GM18517 (cell line): ENCODE measurements at regions not wholly inside any gene's neighbourhood (a gene's known extent, or its start where the extent isn't known, plus 50 kb on each side); places are given as distances from the start of the nearest gene placed in this dataset.

ENCODE experiments used
- ATAC-seq: cut with Tn5 transposase; IDR thresholded peaks from one replicate; pipeline ENCODE4 v1.9.1; 2021; ENCODE audit warnings: mild to moderate bottlenecking, moderate library complexity; ENCODE audit not compliant: unreplicated experiment

DNA sequence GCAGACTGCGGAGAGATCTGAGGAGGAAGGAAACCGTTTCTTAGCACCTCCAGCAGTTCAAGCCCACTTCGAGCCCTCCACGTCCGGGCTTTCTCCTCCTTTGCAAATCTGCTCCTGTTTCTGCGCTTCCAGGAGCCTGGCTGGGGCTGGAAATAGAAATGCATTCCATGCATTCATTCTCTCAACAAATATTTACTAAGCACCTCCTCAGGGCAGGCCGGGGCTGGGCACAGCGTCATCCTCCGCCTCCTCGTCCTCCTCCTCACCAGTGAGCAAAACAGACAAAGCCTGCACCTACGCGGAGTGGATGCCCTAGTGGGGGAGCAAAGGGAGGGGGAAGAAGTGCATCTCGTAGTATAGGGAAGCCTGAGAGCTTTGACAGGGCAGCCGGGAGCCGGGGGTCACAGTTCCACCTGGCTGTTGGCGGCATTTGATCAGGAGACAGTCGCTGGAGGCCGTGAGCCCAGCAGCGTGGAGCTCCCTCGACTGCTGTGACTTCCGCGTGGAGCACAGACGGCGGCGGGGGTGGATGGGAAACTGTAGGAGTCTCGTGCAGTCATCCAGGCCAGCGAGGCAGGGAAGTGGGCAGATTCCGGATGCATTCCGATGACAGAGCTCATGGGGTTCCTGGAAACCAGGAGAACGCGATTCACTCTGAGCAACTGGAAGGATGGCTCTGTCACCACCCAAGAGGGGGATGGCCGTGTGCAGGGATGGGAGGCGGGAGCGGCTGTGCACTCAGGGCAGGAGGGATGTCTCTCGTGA is 93.5 kb downstream of the SIK1 start:
- ATAC-seq = no peak

GRCh38 chr21:43332861-43333297 is 94.1 kb downstream of the SIK1 start:
- ATAC-seq = no peak

DNA sequence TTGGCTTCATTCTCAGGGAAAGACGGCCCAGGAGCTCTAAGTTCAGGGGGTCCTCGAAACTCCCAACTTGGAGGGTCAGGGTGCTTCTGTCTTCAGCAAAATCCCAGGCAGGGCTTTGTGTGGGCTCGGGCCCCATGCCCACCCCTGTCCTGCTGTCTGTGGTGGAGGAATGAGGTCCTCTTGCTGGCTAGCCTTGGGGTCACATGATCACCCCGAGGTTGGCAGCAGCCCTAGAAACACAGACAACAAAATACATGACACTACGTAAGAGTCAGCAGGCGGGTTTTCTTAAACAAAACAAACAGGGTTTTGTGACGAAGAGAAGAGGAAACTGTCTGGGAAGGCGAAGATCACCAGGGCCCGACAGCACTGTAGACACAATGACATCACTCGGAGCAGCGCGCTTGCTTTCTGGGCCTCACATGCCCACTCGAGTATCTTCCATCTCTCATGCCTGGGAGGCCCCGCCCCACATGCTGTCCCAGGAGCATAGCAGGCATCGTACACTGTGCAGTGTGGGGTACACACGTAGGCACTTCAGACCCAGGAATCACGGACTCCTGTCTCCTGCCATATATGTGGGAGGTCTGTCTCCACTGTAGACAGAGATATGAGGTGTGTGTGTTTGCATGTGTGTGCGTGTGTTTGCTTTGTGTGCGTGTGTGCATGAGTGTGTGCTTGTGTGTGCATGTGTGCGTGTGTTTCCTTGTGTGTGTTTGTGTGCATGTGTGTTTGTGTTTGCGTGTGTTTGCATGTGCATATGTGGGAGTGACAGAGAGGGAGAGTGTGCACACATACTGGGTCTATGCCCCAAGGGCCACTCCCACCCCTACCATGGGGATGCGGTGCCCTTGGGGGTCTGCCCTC is 94.7 kb downstream of the SIK1 start:
- no peak for ATAC-seq

- ATAC-seq = no peak
These were observed 95.6 kb downstream of the SIK1 start for GRCh38 chr21:43331111-43331961.

- no peak for ATAC-seq
These were observed 96.5 kb downstream of the SIK1 start for GRCh38 chr21:43330306-43330881.

- no peak for ATAC-seq
These were observed 97.1 kb downstream of the SIK1 start for GRCh38 chr21:43329711-43330269.

GRCh38 chr21:43328958-43329691 is 97.8 kb downstream of the SIK1 start:
- no peak for ATAC-seq

GRCh38 chr21:43328185-43328957 is 98.6 kb downstream of the SIK1 start:
- ATAC-seq = no peak

GRCh38 chr21:43325968-43326715 is 100.8 kb downstream of the SIK1 start:
- no peak for ATAC-seq

DNA sequence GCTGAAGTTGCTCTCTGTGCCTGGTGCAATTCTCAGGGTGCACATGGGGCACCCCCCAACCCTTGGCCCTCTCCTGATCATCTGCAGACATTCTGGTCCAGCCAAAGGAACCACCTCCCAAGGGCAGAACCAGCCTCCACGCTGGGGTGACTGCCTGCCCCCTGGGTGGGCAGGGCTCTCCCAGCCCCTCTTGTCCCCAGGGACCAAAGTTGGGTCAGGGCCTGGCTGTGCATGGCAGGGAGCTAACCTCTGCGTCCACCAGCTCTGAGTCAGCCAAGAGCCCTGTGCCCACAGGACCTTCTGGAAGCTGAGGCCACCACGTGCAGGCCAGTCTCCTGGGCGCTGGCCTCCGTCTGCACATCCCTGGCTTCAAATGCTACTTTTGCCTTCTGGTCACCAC is 101.9 kb downstream of the SIK1 start:
- no peak for ATAC-seq

- no peak for ATAC-seq
These were observed 102.3 kb downstream of the SIK1 start for GRCh38 chr21:43324596-43324995.

DNA sequence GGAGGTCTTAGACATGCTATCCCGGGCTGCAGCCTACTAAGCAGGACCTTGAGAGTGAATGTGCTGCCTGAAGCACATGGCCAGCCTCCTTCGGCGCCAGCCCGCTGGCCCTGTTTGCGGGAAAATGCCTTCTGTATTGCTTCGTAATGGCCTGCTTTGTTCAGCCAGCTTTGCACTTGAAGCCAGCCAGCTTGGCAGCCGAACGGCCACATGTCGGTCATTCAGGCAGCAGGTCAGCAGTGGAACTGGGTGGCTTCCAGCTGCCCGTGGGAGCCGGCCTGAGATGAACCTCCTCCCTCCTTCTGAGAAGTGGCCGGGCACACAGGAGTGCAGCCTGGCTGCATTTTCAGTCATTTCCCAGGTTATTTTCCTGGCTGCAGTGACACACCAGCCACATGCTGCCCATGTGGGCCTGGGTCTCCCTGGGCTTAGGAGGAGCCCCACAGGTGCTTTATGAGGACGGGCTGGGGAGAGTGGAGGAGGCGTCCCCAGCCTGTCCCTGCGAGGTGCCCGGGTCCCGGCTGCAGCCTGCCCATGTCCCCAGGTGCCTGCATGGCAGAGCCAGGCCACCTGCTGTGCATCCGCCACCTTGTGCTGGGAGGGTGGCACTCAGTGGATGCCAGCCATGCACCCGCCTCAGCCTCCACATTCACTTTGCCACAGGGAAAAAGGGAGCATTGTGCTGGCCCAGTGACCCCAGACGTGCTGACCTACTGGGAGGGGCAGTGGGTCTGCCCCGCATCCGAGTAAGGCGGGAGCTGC is 103.5 kb downstream of the SIK1 start:
- ATAC-seq = no peak

GRCh38 chr21:43322805-43323204 is 104.1 kb downstream of the SIK1 start:
- no peak for ATAC-seq

- no peak for ATAC-seq
These were observed 104.6 kb downstream of the SIK1 start for GRCh38 chr21:43322311-43322710.

- no peak for ATAC-seq
These were observed 105.3 kb downstream of the SIK1 start for GRCh38 chr21:43321611-43322010.

DNA sequence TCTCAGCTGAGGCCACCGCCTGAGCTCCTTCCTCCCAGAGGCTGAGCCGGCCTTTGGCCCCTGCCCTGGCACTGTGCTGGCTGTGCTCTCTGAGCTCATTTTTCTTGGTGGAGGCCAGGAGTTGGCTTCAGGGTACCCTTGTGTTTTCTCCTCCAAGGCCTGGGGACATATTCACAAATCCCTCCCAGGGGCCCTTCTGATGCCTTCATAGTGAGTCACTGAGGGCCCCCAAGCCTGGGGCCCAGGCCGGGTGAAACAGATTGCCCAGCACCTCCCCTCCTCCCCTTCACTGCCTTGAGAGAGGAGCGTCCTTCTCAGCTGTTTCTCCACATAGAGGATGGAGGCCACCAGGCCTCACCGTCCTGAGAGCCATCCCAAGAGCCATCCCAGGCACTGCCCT is 105.8 kb downstream of the SIK1 start:
- no peak for ATAC-seq

DNA sequence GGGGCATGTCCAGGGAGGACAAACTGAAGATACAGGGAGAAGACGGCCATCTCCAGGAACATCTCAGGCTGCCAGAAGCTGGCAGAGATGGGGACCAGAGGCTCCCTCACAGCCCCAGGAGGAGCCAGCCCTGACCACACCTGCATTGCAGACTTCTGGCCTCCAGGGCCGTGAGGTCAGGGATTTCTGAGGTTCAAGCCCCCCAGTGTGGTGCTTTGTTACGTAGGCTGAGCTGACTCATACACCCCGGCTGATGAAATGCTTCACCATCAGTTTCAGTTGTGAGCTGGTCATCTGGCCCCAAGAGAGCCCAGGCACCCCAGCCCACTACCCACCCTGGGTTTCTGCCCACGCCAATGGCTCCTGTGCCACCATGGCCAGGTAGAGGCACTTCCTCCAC is 106.4 kb downstream of the SIK1 start:
- ATAC-seq = no peak
